Activated naive CD8-positive, alpha-beta T cell treated with anti-CD3 and anti-CD28 coated beads, Interleukin-2, amount 50 U/mL, for 16 hours (primary cell): ENCODE measurements at regions not wholly inside any gene's neighbourhood (a gene's known extent, or its start where the extent isn't known, plus 50 kb on each side); places are given as distances from the start of the nearest gene placed in this dataset.
"Not testable (repeated sequence)": the region's sequence is repeated elsewhere in the genome, so short reads cannot be mapped to it uniquely, and the experiment has no call there.

Source experiments
- DNase-seq: peaks from one replicate; pipeline ENCODE4 v3.0.0-alpha.2; 2020; ENCODE audit warnings: low read depth, low spot score

DNA sequence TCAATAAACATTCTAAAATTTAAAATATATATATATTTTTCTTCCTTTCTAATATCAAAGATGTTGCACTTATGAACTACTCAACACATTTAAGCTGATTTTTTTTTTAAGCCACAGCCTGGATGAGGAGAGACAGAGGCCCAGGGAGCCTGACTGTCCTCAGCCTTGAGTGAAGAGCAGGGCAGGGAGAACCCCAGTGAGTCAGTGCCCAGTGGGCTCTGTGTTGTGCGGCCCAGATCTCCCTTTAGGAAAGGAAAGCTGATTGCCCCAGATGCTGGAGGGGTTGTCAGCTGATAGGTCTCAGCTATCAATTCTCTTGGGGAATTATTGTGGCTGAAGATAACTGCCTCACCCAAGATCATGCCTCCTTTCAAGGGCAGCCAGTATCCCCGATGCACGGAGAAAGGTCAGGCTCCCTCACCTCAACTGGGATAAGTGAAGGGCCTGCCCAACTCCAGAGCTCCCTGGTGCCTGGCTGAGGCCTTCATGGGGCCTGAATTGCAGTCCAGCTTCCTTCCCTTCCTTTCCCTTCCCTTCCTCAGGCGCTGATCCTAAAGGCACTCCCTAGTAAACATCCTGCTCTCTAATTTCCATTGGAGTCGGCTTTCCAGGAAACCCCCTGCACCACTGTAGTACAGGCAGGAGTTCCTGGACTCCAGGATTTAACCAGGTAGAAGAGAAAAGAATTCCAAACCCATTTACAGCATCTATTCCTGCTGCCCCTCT, 106.9 kb upstream of the ATL2 start:
- no peak for DNase-seq

DNA sequence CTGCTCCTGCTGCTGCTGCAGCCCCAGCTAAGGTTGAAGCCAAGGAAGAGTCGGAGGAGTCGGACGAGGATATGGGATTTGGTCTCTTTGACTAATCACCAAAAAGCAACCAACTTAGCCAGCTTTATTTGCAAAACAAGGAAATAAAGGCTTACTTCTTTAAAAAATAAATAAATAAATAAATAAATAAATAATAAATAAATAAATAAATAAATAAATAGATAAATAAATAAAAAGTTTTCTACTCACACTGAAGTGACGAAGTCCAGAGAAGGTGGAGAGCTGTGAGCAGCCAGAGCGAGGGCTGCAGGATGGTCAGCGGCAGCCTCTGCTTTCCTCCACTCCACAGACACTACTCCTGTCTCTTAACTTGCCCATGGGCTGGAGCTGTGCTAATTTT, 105.6 kb upstream of the ATL2 start:
- DNase-seq = not testable (repeated sequence)

- no peak for DNase-seq
Measured at GRCh38 chr2:38480617-38481016, 103.5 kb upstream of the ATL2 start.

GRCh38 chr2:38477006-38477405, 99.9 kb upstream of the ATL2 start:
- no peak for DNase-seq

GRCh38 chr2:38475567-38475881, 98.5 kb upstream of the ATL2 start:
- DNase-seq = no peak

DNA sequence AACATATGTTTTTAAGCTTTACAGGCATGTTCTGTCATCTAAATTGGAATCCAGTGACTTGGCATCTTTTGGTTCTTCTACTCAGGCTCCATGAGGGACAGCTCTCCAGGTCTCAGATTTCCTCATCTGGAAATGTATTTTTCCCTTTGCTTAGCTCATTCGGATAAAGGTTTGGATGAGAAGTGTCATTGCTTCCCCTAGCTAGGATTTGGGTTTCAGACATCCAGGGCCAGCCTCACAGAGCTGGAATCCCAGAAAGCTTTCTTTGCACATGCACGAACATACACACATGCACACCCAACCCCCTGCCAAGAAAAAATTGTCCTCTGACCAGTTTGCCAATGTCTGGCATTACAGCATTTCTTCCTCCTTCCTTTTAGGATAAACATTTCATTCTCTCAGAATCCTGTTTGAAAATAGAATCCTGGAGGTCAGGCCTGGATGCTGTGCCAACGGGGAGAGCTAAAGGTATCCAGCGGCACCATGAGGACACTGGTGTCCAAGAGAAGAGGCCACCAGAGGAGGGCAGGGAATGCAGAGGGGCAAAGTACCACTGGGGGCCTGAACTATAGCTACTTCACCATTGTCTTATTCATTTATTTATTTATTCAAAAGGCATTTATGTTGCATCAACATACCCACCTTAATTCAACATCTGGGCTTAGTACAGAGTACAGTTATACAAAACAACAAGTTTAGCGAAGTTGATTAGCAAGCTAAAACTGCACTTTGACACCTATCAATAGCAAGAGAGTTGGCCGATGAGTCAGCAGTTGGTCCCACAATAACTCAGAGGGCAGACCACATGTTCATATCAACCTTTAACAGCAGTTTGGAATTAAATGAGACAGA, 97.9 kb upstream of the ATL2 start:
- no peak for DNase-seq

DNA sequence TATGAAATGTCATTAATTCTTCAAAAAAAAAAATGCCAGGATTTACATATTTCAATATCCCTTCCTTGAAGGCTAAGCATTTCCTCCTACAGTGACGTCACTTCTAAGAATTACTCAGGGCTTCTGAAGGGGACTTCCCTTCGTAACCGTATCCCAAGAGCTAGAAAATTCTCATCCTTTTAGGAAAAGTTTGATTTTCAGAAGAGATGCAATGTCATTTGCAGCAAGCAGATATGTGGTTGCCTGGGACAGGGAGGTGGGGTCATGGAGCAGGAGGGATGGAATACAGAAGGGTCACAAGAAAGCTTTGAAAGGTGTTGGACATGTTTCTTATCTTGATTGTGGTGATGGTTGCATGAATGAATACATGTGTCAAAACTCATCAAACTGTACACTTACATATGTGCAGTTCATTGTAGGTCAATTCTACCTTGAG, 97.0 kb upstream of the ATL2 start:
- no peak for DNase-seq

DNA sequence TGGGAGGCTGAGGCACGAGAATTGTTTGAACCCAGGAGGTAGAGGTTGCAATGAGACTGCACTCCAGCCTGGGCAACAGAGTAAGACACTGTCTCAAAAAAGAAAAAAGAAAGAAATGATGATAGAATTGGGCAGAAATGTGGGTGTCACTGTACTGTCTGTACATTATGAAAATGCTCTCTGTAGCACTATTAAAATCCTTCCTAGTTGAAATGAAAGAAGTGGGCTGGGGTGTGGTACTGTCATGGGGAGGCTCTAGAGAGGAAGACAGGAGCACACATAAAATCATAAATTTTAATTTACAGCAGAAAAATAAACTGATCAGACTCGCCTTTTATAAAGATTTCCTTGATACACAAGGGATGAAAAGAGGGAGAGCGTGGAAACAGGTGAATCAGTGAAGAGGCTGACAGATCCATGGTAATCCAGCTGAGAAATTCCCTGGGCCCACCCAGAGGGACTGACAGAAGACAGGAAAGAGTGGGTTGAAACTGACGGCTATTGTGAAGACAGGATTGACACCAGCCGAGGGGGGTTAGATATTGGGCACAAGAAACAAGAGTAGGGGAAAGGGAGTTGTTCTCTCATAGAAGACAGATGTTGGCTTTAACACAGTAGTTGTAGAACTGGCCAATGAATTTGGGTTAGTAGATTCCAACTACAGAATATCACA, 96.4 kb upstream of the ATL2 start:
- DNase-seq = no peak

DNA sequence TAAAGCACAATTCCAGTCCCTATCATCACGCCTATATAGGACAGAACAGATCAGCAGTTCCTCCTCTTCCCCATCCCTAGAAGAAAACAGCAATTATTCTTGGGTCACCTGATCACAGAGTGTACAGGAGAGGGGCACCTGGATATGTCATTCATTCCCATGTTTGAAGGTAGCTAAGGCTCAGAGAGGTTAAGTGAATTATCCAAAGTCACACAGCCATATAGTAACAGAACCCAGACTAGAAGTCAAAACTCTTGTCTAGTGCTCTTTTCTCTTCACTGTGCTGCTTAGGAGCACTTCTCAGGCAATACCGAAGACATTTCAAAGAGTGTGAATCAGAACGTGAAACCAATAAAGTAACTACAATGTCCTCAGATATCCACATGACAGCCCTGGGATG, 93.0 kb upstream of the ATL2 start:
- no peak for DNase-seq

- no peak for DNase-seq
Measured at GRCh38 chr2:38467768-38468455, 90.8 kb upstream of the ATL2 start.

GRCh38 chr2:38466876-38467767, 90.0 kb upstream of the ATL2 start:
- no peak for DNase-seq

- DNase-seq = no peak
Measured at GRCh38 chr2:38466409-38466808, 89.3 kb upstream of the ATL2 start.

- no peak for DNase-seq
Measured at GRCh38 chr2:38465789-38466127, 88.7 kb upstream of the ATL2 start.

GRCh38 chr2:38464971-38465788, 88.1 kb upstream of the ATL2 start:
- DNase-seq = no peak

GRCh38 chr2:38463752-38464151, 86.7 kb upstream of the ATL2 start:
- DNase-seq = no peak

GRCh38 chr2:38462121-38462661, 85.1 kb upstream of the ATL2 start:
- DNase-seq = peak; percentile 4

GRCh38 chr2:38461470-38461869, 84.4 kb upstream of the ATL2 start:
- DNase-seq = no peak

GRCh38 chr2:38460313-38460712, 83.2 kb upstream of the ATL2 start:
- DNase-seq = no peak

DNA sequence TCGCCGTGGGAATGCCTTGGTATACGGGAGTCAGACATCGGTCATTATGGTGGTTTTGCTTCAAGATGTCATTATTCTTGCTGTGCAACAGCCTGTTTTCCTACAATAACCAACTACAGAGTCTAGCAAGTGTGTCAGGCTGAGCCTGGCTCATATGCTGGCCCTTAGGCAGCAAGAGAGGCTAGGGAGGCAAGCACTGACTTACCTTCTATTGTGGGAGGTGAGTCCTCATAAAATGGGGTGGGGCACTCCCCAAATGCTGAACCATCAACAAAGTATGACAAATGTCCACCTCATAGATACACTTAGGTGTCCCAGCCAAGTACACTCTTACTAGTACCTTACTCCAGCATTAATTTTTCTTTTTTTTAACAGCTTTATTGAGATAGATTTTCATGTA, 77.0 kb upstream of the ATL2 start:
- DNase-seq = no peak

- not testable (repeated sequence) for DNase-seq
Measured at GRCh38 chr2:38451778-38452177, 74.7 kb upstream of the ATL2 start.
